GM12878 (cell line): ENCODE measurements at regions not wholly inside any gene's neighbourhood (a gene's known extent, or its start where the extent isn't known, plus 50 kb on each side); places are given as distances from the start of the nearest gene placed in this dataset.

ENCODE experiments used
- CBX3 ChIP-seq: fragments of 200-600 bp; sonication (generic); IDR thresholded peaks from 2 replicates; pipeline ENCODE4 v1.6.1; 2016; ENCODE audit warnings: low read depth, borderline replicate concordance
- CTCF ChIP-seq, 3 experiments: IDR thresholded peaks in 2 of 3; conservative IDR thresholded peaks in 1 of 3; 2 replicates each; pipeline ENCODE4 v1.5.1; 2011; ENCODE audit warnings: low read depth in 3 of 3, low read length in 3 of 3, mild to moderate bottlenecking in 3 of 3, control low read depth in 2 of 3, moderate library complexity in 2 of 3, inconsistent platforms in 1 of 3, mixed read lengths in 1 of 3; ENCODE audit not compliant: control insufficient read depth in 2 of 3, insufficient read depth in 1 of 3; ENCODE audit errors: extremely low read depth in 1 of 3
- EZH2 ChIP-seq: IDR thresholded peaks from 2 replicates; pipeline ENCODE4 v1.6.1; 2012; ENCODE audit warnings: low read depth, mild to moderate bottlenecking, control low read depth, inconsistent platforms, low read length, borderline replicate concordance; ENCODE audit not compliant: control insufficient read depth
- FOXK2 ChIP-seq: fragments of 450-650 bp; IDR thresholded peaks from 2 replicates; pipeline ENCODE4 v1.6.1; 2017; ENCODE audit warnings: mild to moderate bottlenecking, moderate library complexity
- GABPA ChIP-seq: IDR thresholded peaks from 2 replicates; pipeline ENCODE4 v1.6.1; 2014; ENCODE audit warnings: antibody characterized with exemption, low read depth, mild to moderate bottlenecking, inconsistent platforms
- MTA2 ChIP-seq: fragments of 450-650 bp; IDR thresholded peaks from 2 replicates; pipeline ENCODE4 v1.6.1; 2016; ENCODE audit warnings: low read depth, mild to moderate bottlenecking, moderate library complexity
- POLR2A ChIP-seq: IDR thresholded peaks from 2 replicates; pipeline ENCODE4 v1.6.1; 2011; ENCODE audit warnings: low read depth, mild to moderate bottlenecking, low read length
- SREBF1 ChIP-seq: IDR thresholded peaks from 2 replicates; pipeline ENCODE4 v1.6.1; 2012; ENCODE audit warnings: mild to moderate bottlenecking, low read length
- TF ChIP-seq, protein P1 (sequence below): IDR thresholded peaks from 2 replicates; pipeline ENCODE4 v1.6.1; 2012; ENCODE audit warnings: low read depth, low read length, improper control_type of control experiment

DNA sequence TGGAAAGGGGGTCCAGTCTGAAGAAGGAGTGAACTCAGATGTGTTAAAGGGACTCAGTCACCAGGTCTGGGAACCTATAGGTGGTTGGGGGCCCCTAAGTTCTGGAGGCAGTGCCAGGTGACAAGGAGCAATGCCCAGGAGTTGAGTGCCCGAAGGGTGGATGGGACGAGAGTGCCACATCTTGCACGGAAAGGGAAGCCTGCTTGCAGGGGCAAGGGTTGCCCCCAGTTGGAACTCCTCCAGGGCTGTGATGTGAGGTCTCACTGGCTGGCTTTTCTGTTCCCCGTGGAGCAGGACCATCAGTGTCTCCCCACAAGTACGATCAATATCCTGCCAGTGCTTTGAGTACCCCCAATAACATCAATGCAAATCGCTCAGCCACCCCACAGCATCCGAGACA, 107.3 kb downstream of the TOMM20 start:
- no peak for TF ChIP-seq CTCF (IDR thresholded peaks at IDR 0.05 in 2 of 3, conservative IDR thresholded peaks at IDR 0.05 in 1 of 3; ENCODE audit: control insufficient read depth in 2 of 3, extremely low read depth in 1 of 3, insufficient read depth in 1 of 3, low read depth in 3 of 3, low read length in 3 of 3)
- no peak for TF ChIP-seq FOXK2
- no peak for TF ChIP-seq POLR2A
- no peak for TF ChIP-seq EZH2
- no peak for TF ChIP-seq CBX3
- TF ChIP-seq MTA2: no peak
- TF ChIP-seq SREBF1: no peak
- TF ChIP-seq GABPA: no peak
- TF ChIP-seq, protein P1, sequence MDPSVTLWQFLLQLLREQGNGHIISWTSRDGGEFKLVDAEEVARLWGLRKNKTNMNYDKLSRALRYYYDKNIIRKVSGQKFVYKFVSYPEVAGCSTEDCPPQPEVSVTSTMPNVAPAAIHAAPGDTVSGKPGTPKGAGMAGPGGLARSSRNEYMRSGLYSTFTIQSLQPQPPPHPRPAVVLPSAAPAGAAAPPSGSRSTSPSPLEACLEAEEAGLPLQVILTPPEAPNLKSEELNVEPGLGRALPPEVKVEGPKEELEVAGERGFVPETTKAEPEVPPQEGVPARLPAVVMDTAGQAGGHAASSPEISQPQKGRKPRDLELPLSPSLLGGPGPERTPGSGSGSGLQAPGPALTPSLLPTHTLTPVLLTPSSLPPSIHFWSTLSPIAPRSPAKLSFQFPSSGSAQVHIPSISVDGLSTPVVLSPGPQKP: no peak
